CD4-positive, alpha-beta T cell treated with Interleukin-12 subunit alpha and Interleukin-12 subunit beta, for 1 hour (primary cell): ENCODE measurements at regions not wholly inside any gene's neighbourhood (a gene's known extent, or its start where the extent isn't known, plus 50 kb on each side); places are given as distances from the start of the nearest gene placed in this dataset.
A peak's percentile ranks its signal among the peaks of the same experiment; 100 is the strongest.

Source experiments
- DNase-seq: peaks from one replicate; pipeline ENCODE4 v3.0.0-alpha.2; 2020

DNA sequence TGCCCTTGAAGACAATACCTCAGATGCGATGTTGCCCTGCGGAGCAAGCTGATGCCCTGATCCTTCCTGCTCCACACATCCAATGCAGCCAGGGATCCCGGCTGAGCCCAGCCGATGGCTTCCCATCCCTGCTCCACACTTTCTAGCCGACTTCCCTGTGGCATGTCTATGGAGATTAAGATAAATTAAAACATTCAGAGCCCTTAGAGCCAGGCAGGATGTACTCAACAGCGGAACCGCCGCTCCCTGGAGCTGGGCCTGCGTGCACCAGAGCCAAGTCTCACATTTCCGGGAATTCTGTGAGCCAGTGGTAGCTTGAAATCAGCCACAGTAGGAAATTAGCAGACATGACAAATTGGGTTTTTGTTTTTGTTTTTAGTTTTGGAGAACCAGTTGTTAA is 620.6 kb downstream of the GALR1 start:
- no peak for DNase-seq

- DNase-seq, result no peak
Measured at GRCh38 chr18:77870894-77871293, 621.2 kb downstream of the GALR1 start.

GRCh38 chr18:77872166-77872565 is 622.5 kb downstream of the GALR1 start:
- DNase-seq, result no peak

DNA sequence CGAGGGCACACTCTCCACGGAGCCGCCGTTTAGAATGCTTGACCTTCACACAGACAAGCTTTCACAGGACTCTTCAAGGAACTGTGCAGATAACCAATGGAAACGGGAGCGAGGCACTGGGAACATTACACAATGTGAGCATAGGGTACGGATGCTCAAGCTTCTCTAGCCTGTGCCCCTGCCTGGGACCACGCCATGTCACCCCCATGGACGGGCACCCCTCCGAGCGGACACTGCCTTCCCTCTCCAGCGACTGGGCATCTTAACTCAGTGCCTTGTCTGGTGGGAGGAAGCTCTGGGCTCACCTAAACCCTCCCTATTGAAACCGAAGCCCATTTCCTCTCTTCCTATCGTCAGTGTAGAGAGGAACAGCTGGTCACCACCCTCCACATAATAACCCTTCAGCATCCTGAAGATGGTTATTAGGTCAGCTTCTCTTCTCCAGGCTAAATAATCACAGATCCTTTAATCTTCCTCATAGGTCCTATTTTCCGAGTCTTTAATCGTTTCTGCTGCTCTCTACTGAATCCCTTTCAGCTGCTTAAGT is 626.7 kb downstream of the GALR1 start:
- no peak for DNase-seq

GRCh38 chr18:77879829-77880228 is 630.2 kb downstream of the GALR1 start:
- DNase-seq, result no peak

DNA sequence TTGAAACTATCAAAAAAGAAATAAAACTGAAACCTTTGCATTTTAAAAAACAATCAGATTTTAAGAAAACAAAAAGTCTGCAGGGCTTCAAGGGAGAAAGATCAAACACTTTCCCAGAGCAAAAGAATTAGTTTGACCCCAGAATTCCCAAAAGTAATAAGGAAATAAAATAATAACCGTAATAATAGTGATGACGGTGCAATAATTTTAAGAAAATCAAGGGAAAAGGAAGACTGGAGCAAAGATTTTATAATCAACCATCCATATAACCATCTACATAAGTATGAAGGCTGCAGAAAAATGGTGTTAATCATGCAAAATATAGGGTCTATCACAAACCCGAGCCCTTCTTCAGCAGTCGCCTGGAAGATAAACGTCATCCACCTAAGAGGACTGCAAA is 634.8 kb downstream of the GALR1 start:
- no peak for DNase-seq

- DNase-seq, result no peak
Measured at GRCh38 chr18:77894060-77894459, 644.4 kb downstream of the GALR1 start.

GRCh38 chr18:77895250-77895649 is 645.6 kb downstream of the GALR1 start:
- DNase-seq, result no peak

GRCh38 chr18:77896586-77897252 is 647.1 kb downstream of the GALR1 start:
- no peak for DNase-seq

DNA sequence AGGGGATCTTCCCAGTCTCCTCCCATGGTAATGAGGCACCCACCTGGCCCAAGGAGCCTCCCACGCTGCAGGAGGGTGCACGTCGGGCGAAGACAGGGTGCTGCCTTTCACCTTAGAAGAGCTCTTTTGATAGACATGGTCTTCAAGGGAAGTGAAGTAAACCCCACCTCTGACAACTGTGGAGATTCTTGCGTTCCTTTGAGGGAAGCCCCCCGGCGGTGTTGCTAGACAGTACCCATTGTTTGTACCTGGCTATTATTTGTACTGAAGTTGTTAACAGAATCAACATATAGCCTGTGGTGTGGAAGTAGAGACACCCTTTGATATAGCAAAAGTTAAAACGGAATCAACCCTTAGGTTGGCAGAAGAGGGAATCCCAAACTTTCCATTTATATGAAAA is 648.0 kb downstream of the GALR1 start:
- no peak for DNase-seq

GRCh38 chr18:77899972-77900754 is 650.5 kb downstream of the GALR1 start:
- peak; percentile 53 for DNase-seq

GRCh38 chr18:77905011-77905410 is 655.4 kb downstream of the GALR1 start:
- no peak for DNase-seq

GRCh38 chr18:77905449-77906055 is 655.9 kb downstream of the GALR1 start:
- no peak for DNase-seq

DNA sequence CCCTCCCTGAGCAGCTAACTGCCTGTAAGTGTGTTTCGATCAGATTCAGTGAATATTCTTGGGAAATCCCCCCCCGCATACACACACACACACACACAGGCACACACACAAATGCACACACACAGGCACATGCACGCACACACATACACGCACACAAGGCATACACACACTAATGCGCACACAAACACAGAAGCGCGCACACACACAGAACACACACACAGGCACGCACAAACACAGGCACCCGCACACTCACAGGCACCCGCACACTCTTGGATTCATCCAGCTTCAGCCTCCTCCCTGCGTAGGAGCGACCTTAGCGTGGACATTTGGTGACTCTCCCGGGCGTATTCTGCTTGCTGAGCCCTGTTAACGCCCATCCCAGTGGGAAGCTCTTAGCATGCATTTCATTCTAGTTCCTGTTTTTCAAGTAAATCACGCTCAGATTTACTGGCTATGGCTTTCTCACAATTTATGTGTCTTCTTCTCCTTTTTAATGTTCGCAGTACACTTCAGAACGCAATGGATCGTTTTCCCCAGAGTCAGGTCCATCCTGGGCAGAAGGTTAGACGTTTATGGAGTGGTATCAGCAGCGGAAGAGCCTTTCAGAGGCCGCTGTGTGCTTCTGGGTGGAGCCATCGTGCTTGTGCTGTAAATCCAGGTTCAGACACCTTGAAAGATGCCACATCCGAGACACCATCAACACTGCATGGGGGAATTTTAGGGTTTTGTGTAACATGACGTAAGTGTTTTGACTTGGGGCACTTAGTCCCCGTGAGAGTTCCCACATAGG is 656.6 kb downstream of the GALR1 start:
- no peak for DNase-seq

- DNase-seq, result no peak
Measured at GRCh38 chr18:77910347-77910746, 660.7 kb downstream of the GALR1 start.

- no peak for DNase-seq
Measured at GRCh38 chr18:77911971-77912605, 662.4 kb downstream of the GALR1 start.

DNA sequence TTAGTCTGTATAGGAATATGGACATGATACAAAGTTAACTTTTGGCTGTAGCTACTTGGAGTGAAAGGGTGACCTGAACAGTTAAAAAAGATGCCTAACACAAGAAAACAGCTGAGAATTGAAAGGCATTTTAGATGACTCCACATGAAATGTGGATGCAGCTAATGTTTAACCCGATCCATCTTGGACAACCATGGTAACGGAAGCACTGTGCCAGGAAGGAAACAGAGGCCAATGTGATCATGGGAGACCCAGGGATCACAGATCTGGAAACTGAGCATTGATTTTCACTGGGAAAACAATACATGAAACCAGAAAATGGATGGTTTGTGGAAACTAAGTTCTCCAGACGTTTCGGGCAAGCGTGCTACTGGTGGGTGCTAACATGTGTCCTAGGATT is 669.1 kb downstream of the GALR1 start:
- DNase-seq, result no peak

DNA sequence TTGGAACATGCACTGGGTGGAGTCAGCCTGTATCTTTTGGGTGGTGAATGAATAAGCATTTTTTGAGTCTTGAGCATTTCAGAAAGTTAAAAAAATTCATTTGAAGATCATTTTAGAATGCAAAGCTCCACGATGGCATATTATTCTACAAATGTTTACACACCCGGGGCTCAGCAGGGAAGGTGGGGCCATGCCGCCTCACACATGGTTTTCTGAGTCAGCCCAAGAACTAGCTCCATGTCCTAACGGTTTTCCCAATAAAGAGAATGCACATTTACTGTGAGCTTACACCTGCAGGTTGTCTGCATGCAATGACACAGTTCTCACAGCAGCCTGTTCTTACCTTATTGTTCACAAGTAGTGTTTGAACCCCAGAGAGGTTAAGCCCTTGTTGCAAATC is 670.3 kb downstream of the GALR1 start:
- no peak for DNase-seq

DNA sequence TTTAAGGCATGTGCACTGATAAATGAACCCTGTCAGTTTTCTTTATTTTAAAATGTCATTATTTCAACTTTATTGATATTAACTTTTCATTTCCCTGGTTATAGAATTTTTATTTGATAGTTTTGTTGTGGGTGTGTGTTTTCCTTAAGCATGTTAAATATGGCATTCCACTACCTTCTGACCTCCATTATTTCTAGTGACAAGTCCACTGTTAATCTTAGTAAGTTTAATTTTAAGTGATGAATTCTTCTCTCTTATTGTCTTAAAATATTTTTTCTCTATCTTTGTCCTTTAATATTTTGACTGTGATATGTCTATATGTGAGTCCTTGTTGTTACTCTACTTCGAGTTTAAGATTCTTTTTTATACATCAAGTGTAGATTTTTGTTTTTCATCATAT is 685.7 kb downstream of the GALR1 start:
- no peak for DNase-seq

DNA sequence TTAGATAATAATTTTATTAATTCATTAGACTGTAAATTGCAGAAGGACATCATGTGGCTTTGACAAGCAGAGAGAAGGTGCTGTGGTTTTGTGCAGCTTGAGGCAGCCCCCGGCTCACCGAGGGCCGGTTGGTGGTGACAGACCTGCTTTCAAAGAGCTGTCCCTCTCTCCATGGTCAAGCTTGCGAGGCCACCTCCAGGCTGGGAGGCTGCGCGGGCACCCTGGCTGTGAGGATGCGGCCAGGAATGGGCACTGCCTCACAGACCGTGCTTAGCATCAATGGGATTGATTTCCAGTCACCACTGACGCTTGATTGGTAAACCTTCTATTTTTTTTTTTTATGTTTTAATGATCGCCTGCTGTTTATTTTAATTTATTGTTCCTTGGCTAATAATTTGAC is 690.9 kb downstream of the GALR1 start:
- DNase-seq, result no peak

DNA sequence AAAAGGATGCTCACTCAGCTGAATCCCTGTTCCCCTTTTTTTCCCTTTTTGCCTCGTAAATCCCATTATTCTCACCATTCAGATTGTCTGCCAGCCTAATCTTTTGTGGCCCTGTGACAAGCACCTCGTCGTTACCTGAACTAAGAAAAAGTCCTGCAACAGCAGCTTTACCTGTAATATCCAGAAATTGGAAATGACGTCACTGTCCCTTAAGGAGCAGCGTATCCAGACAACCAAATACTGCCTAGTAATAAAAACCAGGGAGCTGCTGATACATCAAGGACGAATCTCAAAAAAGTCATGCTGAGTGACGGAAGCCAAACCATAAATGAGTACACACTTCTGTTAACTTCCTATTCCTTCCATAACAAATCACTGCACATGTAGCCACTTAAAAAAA is 694.9 kb downstream of the GALR1 start:
- no peak for DNase-seq

DNA sequence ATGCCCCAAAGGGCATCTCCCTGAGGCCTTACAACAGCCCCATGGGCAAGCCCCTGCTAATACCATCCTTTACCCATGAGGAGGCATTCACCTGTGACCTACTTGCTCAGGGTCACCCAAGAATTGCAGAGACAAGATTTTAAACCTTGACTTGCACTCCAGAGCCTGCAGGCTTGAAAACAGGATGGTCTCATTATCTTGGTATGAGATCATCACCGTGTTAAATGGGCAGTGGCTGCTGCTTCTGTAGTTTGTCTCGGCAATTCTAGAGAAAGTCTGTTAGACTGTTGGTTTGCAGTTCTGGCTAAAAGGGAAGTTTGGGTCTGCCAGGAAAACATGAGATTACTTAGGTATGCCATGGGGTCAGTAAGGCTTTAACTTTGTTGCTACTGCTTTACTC is 698.9 kb downstream of the GALR1 start:
- no peak for DNase-seq
